Posterior vena cava (tissue), 2 donors: ENCODE measurements at regions not wholly inside any gene's neighbourhood (a gene's known extent, or its start where the extent isn't known, plus 50 kb on each side); places are given as distances from the start of the nearest gene placed in this dataset.

Source experiments
- DNase-seq: peaks from one replicate; pipeline ENCODE4 v3.0.0-alpha.2; 2020; ENCODE audit warnings: low spot score
- intact Hi-C, 2 donors: fragments of 100-400 bp; cut with DNase I; formaldehyde crosslinking; loops; one replicate each; pipeline versions ENCODE4 v1.14.1 to v1.14.2; 2022 to 2023
- donor health status: DM: yes; HTN: yes; CAD: no.
- donor health status: DM: yes; HTN: yes; CAD: no.

- no peak for DNase-seq
- intact Hi-C loops: loop anchor here in 1 of 2 donors (5.0 kb wide), 1 partner anchor 602 kb away; no protein-coding TSS in a partner anchor
Observed at GRCh38 chr7:34365011-34365410, 293.0 kb upstream of the NPSR1 start.

GRCh38 chr7:34365611-34366010 is 292.4 kb upstream of the NPSR1 start:
- intact Hi-C loops: loop anchor here in 1 of 2 donors (5.0 kb wide), 1 partner anchor 602 kb away; no protein-coding TSS in a partner anchor
- no peak for DNase-seq

- intact Hi-C loops: no loop called here
- no peak for DNase-seq
Observed at GRCh38 chr7:34371922-34372321, 286.1 kb upstream of the NPSR1 start.

DNA sequence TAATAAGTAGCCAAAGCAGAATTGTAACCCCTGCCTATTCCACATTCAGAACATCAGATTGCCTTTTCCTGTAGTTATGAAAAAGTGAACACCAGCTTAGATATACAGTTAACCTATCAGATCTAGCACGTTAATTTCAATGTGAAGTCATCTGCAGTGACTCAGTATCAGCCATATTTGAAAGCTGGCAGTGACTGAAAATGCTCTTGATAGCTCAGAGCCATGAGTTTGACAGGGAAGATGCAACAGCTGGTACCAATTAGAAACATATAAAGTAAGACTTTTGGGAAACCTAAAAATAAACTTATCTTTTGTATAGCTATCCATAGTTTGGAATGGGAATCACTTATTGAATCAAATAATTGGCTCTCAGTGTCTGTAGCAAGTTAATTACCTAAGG is 284.1 kb upstream of the NPSR1 start:
- intact Hi-C loops: no loop called here
- DNase-seq: no peak

GRCh38 chr7:34382166-34382893 is 275.7 kb upstream of the NPSR1 start:
- intact Hi-C loops: no loop called here

GRCh38 chr7:34385384-34385783 is 272.6 kb upstream of the NPSR1 start:
- intact Hi-C loops: no loop called here
- no peak for DNase-seq

More at GRCh38 chr7:34382166-34382893, 275.7 kb upstream of the NPSR1 start:
- no peak for DNase-seq

DNA sequence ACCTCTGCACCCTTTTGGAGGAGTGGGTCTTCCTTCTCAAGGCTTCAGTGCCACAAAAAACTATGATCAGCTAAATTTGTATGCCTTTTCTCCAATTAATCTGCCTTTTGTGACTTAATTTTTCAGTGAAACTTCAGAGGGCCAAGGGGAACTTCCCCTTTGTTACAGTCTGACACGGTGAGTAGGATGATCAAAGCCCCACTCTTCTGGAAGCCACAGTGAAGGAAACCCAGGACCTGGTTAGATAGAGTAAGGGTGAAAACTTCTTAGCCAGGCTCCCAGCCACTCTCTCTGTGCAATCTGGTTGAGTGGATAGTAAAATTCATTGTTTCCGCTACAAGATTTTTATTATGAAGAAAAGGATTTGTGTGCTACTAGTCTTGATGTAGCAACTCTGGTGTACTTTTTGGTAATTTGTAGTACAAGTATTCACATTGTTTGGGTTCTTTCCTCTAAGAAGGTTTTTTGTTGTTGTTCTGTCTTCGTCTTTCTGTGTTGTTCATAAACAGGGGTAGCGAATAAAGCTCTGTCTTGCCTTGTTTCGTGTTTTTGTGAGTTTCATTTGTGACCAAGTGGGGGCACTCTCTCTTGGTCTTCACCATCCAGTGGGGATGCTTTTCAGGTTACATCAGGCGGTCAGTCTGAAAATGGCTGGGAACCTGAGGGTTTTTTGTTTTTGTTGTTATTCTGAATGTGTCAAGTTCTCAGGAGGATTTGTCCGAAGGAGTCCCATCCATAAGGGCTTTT is 268.5 kb upstream of the NPSR1 start:
- intact Hi-C loops: no loop called here
- no peak for DNase-seq

DNA sequence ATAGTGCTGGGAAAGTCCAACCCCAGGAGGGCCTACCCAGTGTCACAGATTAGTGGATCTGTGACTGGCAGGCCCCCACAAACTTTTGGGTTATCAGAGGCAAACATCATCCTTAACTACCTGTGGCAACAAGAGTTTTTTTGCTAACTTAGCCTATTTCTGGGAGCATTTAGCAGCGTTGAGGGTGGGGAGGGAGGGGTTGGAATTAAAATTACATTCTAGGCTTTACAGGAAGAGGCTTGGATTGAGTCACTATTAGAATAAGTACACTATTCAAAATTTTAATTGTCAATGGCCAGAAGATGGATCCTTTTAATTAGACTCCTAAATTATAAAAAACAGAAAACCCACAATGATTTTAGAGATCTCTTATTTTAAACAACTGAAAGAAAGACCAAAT is 267.9 kb upstream of the NPSR1 start:
- intact Hi-C loops: no loop called here

DNA sequence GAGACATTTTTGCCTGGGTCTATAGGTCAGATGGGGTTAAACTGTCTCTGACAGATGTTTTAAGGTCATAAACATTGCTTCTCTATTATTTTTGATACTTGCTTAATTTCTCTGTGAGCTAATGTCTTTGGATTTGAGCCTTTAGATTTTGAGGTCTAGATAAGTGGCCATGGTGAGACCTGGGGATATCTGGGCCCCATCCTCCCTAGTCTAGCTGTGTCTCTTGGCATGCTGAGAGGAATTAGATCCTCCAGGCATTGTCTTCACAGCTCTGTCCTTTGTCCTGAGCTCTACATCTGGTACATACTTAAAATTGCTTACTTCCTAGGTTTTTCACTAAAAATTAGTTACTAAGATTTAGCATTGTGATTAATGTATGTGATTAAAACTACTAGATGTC is 265.0 kb upstream of the NPSR1 start:
- intact Hi-C loops: no loop called here
- no peak for DNase-seq

More for the DNA sequence above, 267.9 kb upstream of the NPSR1 start:
- no peak for DNase-seq

DNA sequence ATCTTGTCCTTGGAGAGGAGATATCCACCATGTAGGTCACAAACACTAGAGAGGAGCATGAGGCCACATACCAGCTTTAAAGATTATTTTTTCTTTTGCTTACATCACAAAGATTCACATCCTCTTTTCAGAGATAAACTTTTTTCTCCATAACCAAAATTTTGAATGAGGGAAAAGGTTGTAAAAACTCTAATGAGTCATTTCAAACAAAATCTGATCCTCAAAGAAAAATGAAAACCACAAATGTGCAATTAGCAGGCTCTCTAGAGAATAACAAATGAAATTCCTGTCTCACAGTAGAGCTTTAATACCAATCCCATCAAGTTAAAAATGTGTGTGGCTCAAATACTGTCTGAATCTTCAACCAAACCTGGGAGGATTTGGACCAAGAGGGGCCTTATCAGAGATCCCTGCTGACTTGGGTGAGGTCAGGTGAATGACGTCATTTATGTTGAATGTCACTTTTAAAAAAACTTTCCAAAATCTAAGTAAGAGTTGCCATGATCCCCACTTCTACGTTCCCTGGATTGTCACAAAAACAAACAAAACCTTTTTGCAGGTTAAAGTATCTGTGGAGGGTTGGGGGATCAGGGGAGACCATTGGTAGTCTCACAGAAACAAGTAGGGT is 261.5 kb upstream of the NPSR1 start:
- intact Hi-C loops: no loop called here
- DNase-seq: no peak

DNA sequence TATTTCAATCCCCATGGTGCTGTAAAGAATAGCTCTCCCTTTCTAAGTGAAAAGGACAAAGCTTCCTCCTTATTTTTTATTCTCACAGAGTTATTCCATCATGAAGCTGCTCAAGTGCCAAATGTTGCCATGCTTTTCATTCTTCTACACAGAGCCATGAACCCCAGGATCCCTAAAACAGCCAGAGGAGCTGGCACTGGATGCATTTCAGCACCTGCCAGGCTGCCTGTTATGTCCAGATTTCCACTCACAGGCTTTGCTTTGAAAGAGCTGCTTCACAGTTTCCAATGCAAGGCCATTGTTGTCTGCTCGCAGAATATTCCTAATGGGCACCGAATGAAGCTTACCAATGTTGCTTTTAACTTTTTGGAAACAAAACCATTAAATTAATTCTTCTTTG is 256.2 kb upstream of the NPSR1 start:
- no peak for DNase-seq
- intact Hi-C loops: no loop called here

GRCh38 chr7:34406848-34407530 is 251.0 kb upstream of the NPSR1 start:
- intact Hi-C loops: no loop called here
- DNase-seq: no peak

GRCh38 chr7:34407586-34407985 is 250.4 kb upstream of the NPSR1 start:
- no peak for DNase-seq
- intact Hi-C loops: no loop called here

- no peak for DNase-seq
- intact Hi-C loops: no loop called here
Observed at GRCh38 chr7:34417781-34418180, 240.2 kb upstream of the NPSR1 start.

- intact Hi-C loops: no loop called here
- DNase-seq: no peak
Observed at GRCh38 chr7:34421526-34421925, 236.5 kb upstream of the NPSR1 start.

DNA sequence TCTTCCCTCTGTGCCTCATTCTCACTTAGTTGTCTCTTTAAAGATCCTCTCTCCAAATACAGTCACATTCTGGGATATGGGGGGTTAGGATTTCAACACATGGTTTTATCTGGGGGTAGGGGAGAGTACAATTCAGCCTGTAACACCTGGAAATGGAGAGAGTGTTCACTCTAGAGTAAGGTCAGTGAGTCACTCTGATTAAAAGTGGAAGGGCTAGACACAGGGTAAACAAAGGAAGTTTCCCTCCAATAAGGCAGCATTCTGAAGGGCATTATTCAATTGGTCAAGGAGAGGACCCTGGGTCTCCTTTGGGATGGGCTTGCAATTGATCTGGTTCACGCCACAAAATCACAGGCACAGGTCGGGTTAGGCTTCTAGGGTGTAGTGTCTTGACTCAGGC is 232.8 kb upstream of the NPSR1 start:
- intact Hi-C loops: no loop called here
- DNase-seq: no peak

DNA sequence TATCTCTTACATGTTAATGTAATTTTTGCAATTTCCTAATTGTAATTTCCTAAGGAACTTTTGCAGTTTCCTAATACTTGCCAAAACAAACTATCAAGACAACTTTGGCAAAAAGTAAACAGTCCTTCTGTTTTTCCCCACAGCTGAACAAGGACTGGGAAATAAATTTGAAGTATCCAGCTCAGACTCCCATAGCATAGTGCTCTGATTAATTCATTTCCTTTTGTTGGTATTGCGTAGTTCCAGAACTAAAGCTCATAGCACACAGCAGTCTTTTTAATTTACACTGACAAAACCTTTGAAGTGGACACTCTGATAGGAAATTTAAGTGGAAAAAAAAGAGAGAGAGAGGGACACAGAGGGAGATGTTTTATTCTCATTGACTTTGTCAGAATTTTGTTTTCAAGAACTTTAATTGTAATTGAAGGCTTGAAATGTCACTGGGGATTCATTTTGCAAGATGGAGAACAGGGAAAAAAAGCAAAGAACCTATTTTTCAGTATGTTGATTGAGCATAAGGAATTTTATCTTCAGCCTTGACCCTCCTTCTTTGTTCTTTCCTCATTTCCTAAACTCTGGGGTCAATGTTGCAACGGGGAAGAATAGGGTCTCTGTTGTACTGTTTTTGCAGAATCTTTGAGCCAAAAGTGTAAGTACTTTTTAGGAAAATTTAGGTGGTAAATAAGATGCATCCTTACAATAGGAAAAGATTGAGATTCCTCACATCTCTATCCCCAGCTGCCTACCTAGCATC is 232.2 kb upstream of the NPSR1 start:
- DNase-seq: no peak
- intact Hi-C loops: no loop called here

- intact Hi-C loops: no loop called here
- DNase-seq: no peak
Observed at GRCh38 chr7:34430456-34430855, 227.6 kb upstream of the NPSR1 start.

DNA sequence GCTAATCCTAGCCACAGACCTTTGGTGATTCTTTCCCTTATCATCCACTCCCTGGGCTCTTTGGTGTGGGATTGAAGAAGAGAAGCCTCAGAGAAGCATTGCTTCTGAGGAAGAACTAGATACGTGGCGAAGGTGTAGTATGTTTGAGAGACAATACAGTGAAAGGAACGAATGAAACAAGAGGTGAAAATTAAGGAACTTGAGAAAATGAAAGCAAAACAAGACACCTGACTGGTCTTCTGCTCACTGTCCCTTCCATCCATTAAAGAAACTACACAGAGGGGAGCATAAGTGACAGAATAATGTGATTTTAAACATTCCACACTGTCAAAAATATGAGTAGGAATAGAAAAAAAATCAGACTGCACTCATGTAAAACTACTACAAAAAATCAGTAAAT is 219.6 kb upstream of the NPSR1 start:
- no peak for DNase-seq
- intact Hi-C loops: no loop called here
